Common myeloid progenitor, CD34-positive (primary cell): ENCODE measurements at regions not wholly inside any gene's neighbourhood (a gene's known extent, or its start where the extent isn't known, plus 50 kb on each side); places are given as distances from the start of the nearest gene placed in this dataset.

Experiments
- CTCF ChIA-PET: fragments of 350-600 bp; sonication (Branson Sonifier 250); formaldehyde crosslinking; loops from one replicate; lab custom pipeline; 2021; ENCODE audit warnings: antibody characterized with exemption; lab: Charles Lee
- POLR2A ChIA-PET: fragments of 350-600 bp; sonication (Branson Sonifier 250); formaldehyde crosslinking; loops from one replicate; lab custom pipeline; 2021; ENCODE audit warnings: antibody characterized with exemption; lab: Charles Lee
- DNase-seq, 3 donors: peaks; one replicate each; pipeline versions ENCODE4 v3.0.0 to v3.0.0-alpha.2; 2013
- H3K27ac ChIP-seq, 2 experiments: 1 replicate in 1 of 2; 2 replicates in 1 of 2; pipeline ENCODE4 v1.7.0; 2013; ENCODE audit warnings: inconsistent platforms in 2 of 2, low read length in 2 of 2, mild to moderate bottlenecking in 2 of 2, low read depth in 1 of 2, moderate library complexity in 1 of 2; ENCODE audit not compliant: severe bottlenecking in 2 of 2, insufficient read depth in 1 of 2, poor library complexity in 1 of 2
- H3K27me3 ChIP-seq, 5 experiments: replicated peaks in 2 of 5; 1 replicate in 3 of 5; 2 replicates in 2 of 5; pipeline versions ENCODE4 v1.6.1 to v1.7.0; 2013; ENCODE audit warnings: low read length in 4 of 5, mild to moderate bottlenecking in 2 of 5, moderate library complexity in 2 of 5, inconsistent platforms in 1 of 5; ENCODE audit not compliant: insufficient read depth in 5 of 5, control insufficient read depth in 4 of 5
- H3K36me3 ChIP-seq, 4 experiments: 1 replicate in 2 of 4; 2 replicates in 2 of 4; pipeline versions ENCODE4 v1.6.1 to v1.7.0; 2013; ENCODE audit warnings: low read length in 3 of 4, control low read depth in 1 of 4, mild to moderate bottlenecking in 1 of 4; ENCODE audit not compliant: control insufficient read depth in 4 of 4, insufficient read depth in 4 of 4
- H3K4me1 ChIP-seq, 4 experiments: 1 replicate in 3 of 4; 2 replicates in 1 of 4; pipeline versions ENCODE4 v1.6.1 to v1.7.1; 2013; ENCODE audit warnings: low read length in 3 of 4, mild to moderate bottlenecking in 3 of 4, control low read depth in 1 of 4, inconsistent platforms in 1 of 4, moderate library complexity in 1 of 4; ENCODE audit not compliant: control insufficient read depth in 4 of 4, insufficient read depth in 4 of 4; ENCODE audit errors: control extremely low read depth in 1 of 4
- H3K4me3 ChIP-seq, 7 experiments: 1 replicate in 4 of 7; 2 replicates in 3 of 7; pipeline versions ENCODE4 v1.5.1 to v1.7.0; 2013; ENCODE audit warnings: mild to moderate bottlenecking in 7 of 7, low read length in 6 of 7, moderate library complexity in 6 of 7, inconsistent platforms in 2 of 7, low read depth in 2 of 7, control low read depth in 1 of 7; ENCODE audit not compliant: insufficient read depth in 4 of 7, control insufficient read depth in 1 of 7; ENCODE audit errors: extremely low read depth in 1 of 7
- H3K9me3 ChIP-seq, 5 experiments: 1 replicate in 4 of 5; 2 replicates in 1 of 5; pipeline versions ENCODE4 v1.6.1 to v1.7.1; 2013; ENCODE audit warnings: low read length in 4 of 5, mild to moderate bottlenecking in 2 of 5, inconsistent platforms in 1 of 5, low read depth in 1 of 5, moderate library complexity in 1 of 5; ENCODE audit not compliant: control insufficient read depth in 4 of 5, insufficient read depth in 2 of 5; ENCODE audit errors: control extremely low read depth in 1 of 5
- WGBS: methylation state at CpG from one replicate; pipeline ENCODE4 v1.1.5; 2013; ENCODE audit not compliant: insufficient coverage; 5-methylcytosine and 5-hydroxymethylcytosine counted together

DNA sequence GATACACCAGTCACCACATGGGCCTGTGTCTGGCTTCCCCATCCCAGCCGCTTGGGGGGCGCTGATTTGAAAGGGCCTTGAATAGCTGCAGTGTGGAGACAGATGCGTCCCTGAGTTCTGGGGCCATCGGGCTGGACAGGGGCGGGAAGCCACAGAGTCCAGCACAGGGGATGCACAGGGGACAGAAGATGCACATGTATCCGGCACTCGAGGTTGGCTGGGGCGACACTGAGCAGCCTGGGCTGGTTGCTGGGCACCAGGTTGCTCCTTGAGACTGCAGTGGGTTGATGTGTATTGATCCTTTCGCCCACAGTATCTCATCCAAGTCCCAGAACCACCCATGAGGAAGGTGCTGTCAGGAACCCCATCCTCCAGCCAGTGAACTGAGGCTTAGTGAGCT, 99.3 kb upstream of the SYT13 start:
- peaks cover 6 to 23% (median 17%) of the 10 kb centered on the region in 4 experiments for H3K4me1 ChIP-seq
- peaks cover 0 to 73% (median 26%) of the 10 kb centered on the region in 5 experiments for H3K27me3 ChIP-seq
- no peaks in the 10 kb centered on the region for H3K9me3 ChIP-seq
- WGBS, result 86% methylated on average over 7 of the region's 9 CpGs
- no peak for DNase-seq
- H3K36me3 ChIP-seq, result no peaks in the 10 kb centered on the region
- H3K27ac ChIP-seq, result no peak overlapping the region
- ChIA-PET POLR2A (no interaction called here), CTCF (interaction anchor here (1.3 to 9.3 kb wide), 3 partner anchors 10 to 269 kb away, joined by 4 to 57 read pairs (median 5); no protein-coding TSS in a partner anchor)
- no peak overlapping the region for H3K4me3 ChIP-seq

GRCh38 chr11:45384711-45385241, 98.6 kb upstream of the SYT13 start:
- H3K27ac ChIP-seq, result no peak overlapping the region
- H3K27me3 ChIP-seq, result peaks cover 0 to 73% (median 27%) of the 10 kb centered on the region in 5 experiments
- CTCF ChIA-PET, result interaction anchor here (1.1 to 9.3 kb wide), 4 partner anchors 13 to 319 kb away, joined by 3 to 57 read pairs (median 5); no protein-coding TSS in a partner anchor
- no peaks in the 10 kb centered on the region for H3K36me3 ChIP-seq
- H3K4me3 ChIP-seq, result no peak overlapping the region
- POLR2A ChIA-PET, result no interaction called here
- DNase-seq, result no peak
- 60% methylated on average over 5 of the region's 12 CpGs for WGBS
- peaks cover 6 to 23% (median 17%) of the 10 kb centered on the region in 4 experiments for H3K4me1 ChIP-seq
- no peaks in the 10 kb centered on the region for H3K9me3 ChIP-seq

GRCh38 chr11:45384016-45384415, 97.9 kb upstream of the SYT13 start:
- Histone ChIP-seq H3K4me1 (peaks cover 6 to 23% (median 17%) of the 10 kb centered on the region in 4 experiments), H3K9me3 (no peaks in the 10 kb centered on the region), H3K4me3 (no peak overlapping the region), H3K27me3 (peaks cover 0 to 77% (median 31%) of the 10 kb centered on the region in 5 experiments), H3K27ac (no peak overlapping the region), H3K36me3 (no peaks in the 10 kb centered on the region)
- ChIA-PET CTCF (interaction anchor here (1.1 to 9.3 kb wide), 6 partner anchors 9 to 387 kb away, joined by 3 to 57 read pairs (median 5); no protein-coding TSS in a partner anchor), POLR2A (interaction anchor here (0.7 kb wide), 1 partner anchor 12 kb away, joined by 3 read pairs; no protein-coding TSS in a partner anchor)
- 92% methylated on average over 2 of the region's 4 CpGs for WGBS
- no peak for DNase-seq

DNA sequence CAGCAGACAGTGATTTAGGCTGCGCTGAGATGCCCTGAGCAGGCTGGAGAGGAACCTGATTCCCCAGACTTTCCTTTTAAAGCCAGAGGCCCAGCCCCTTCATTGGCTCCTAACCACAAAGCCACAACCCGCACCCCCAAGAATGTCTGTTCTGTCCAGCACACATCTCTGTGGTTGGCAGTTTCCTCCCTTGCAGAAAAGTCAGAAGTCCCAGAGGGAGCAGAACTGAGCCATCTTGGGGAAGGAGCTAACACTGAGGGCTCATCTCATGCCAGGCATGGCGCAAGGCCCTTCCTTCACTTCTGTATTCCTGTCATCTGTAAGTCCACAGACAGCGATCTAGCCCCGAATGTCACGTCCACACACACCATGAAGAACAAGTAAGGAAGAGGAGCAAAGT, 97.1 kb upstream of the SYT13 start:
- Histone ChIP-seq H3K9me3 (no peaks in the 10 kb centered on the region), H3K27me3 (peaks cover 0 to 71% (median 31%) of the 10 kb centered on the region in 5 experiments), H3K4me3 (peak overlapping the region in 2 of 7 experiments; percentile 23 to 37), H3K36me3 (no peaks in the 10 kb centered on the region), H3K4me1 (peaks cover 6 to 23% (median 17%) of the 10 kb centered on the region in 4 experiments), H3K27ac (no peak overlapping the region)
- ChIA-PET CTCF (interaction anchor here (1.2 to 9.3 kb wide), 5 partner anchors 8 to 388 kb away, joined by 3 to 57 read pairs (median 5); no protein-coding TSS in a partner anchor), POLR2A (interaction anchor here (0.7 kb wide), 1 partner anchor 13 kb away, joined by 3 read pairs; no protein-coding TSS in a partner anchor)
- 0% methylated on average over 2 of the region's 6 CpGs for whole genome bisulfite sequencing
- peak; percentile 71 to 85 (median 79) for DNase-seq

- WGBS, result 78% methylated on average over 7 of the region's 7 CpGs
- ChIA-PET POLR2A (no interaction called here), CTCF (interaction anchor here (1.5 to 9.3 kb wide), 4 partner anchors 11 to 389 kb away, joined by 3 to 57 read pairs (median 8); no protein-coding TSS in a partner anchor)
- Histone ChIP-seq H3K36me3 (no peaks in the 10 kb centered on the region), H3K9me3 (no peaks in the 10 kb centered on the region), H3K27me3 (peaks cover 0 to 63% (median 30%) of the 10 kb centered on the region in 5 experiments), H3K4me1 (peaks cover 6 to 23% (median 17%) of the 10 kb centered on the region in 4 experiments), H3K4me3 (no peak overlapping the region), H3K27ac (no peak overlapping the region)
- DNase-seq, result no peak
Measured at GRCh38 chr11:45382133-45382878, 96.2 kb upstream of the SYT13 start.

GRCh38 chr11:45379162-45379863, 93.2 kb upstream of the SYT13 start:
- H3K36me3 ChIP-seq, result no peaks in the 10 kb centered on the region
- DNase-seq, result no peak
- H3K4me3 ChIP-seq, result no peak overlapping the region
- no peaks in the 10 kb centered on the region for H3K9me3 ChIP-seq
- peaks cover 6 to 31% (median 26%) of the 10 kb centered on the region in 4 experiments for H3K4me1 ChIP-seq
- POLR2A ChIA-PET, result no interaction called here
- peaks cover 0 to 62% (median 37%) of the 10 kb centered on the region in 5 experiments for H3K27me3 ChIP-seq
- 96% methylated on average over 6 of the region's 6 CpGs for WGBS
- CTCF ChIA-PET, result interaction anchor here (0.9 to 3.0 kb wide), 2 partner anchors 10 to 392 kb away, joined by 3 to 12 read pairs; no protein-coding TSS in a partner anchor
- H3K27ac ChIP-seq, result no peak overlapping the region
